ELR (cell line): ENCODE measurements at regions not wholly inside any gene's neighbourhood (a gene's known extent, or its start where the extent isn't known, plus 50 kb on each side); places are given as distances from the start of the nearest gene placed in this dataset.
A peak's percentile ranks its signal among the peaks of the same experiment; 100 is the strongest.

Experiments
- DNase-seq: peaks from one replicate; pipeline ENCODE4 v3.0.0-alpha.2; 2015; ENCODE audit warnings: low read depth

DNA sequence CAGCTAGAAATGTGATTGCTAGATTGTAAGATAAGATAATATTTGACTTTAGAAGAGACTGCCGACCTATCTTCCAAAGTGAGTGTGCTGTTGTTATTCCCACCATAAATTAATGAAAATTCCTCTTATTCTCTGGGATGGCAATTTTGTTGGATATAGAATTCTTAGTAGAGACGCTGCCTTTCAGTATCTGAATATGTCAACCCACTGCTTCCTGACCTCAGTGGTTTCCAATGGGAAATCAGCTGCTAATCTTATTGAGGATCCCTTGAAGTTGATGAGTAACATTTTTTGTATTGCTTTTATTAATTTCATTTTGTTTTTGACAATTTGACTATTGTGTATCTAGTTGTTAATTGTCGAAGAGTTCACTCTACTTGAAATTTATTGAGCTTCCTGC, 313.0 kb downstream of the BMP2 start:
- no peak for DNase-seq

DNA sequence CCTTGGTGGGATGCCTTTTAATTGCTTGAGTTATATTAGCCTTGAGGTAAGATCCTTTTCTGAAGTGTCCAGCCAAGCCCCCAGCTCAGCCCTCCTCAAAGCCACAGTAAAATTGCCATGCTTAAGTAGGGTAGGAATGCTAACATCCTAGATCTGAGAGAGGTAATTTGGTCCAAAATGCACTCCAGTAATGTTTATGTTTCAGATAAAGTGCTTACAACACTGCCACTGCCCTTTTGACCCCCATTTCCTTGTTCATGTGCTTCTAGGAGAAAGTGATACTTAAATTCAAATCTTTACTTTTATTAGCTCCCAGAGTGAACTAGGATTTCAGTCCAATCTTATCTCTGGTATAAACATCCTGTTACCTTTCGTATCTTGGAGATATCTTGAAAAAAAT, 318.0 kb downstream of the BMP2 start:
- no peak for DNase-seq

DNA sequence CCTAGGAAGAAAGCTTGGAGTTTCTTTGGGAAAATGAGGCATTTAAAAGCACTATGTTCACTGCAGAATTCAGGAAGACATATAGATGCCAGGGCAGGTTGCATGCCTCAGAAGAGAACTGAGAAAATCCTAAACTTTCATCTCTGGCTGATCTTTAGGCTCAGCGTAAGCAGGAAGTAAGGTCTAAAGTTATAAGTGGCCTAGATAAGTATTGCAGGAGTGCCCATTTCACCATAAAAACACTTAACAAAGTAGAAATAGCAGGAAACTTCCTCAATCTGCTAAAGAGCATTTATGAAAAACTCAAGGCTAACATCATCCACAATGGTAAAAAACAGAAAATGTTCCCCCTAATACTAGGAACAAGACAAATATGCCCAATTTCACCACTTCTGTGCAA, 320.3 kb downstream of the BMP2 start:
- DNase-seq = no peak

DNA sequence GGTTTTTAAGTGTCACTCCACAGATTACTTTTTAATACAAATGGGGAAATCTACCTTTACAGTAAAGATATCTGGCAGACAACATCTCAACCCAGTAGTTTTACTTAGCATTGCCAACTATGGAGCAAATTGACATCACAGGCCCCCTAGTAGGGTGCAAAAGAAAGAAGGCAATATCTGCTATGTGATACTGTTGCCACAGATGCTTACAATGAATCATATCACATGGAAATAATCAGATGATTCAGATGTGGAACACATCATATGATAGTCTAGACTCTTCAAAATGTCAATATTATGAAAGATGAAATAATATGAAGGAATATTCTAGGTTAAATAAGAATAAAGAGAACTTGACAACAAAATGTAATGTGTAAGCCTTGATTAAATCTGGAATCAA, 322.5 kb downstream of the BMP2 start:
- no peak for DNase-seq

DNA sequence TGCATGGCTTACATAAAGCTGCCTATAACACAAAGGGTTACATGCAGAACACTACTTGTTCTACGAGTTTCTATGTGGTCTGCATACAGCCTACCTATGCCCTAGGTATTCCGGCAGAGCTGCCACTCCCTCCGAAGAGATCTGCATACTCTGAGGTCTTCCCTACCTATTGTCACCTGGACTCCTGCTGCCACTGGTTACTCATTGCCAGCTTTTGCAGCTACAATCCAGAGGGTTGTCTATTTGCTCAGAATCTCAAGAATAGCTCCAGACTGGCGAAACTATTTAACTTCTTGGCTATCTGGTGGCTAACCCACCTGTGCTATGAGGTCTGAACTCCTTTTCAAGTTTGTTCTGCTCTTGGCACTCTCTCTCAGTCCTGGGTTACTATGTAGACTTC, 323.3 kb downstream of the BMP2 start:
- DNase-seq = no peak

DNA sequence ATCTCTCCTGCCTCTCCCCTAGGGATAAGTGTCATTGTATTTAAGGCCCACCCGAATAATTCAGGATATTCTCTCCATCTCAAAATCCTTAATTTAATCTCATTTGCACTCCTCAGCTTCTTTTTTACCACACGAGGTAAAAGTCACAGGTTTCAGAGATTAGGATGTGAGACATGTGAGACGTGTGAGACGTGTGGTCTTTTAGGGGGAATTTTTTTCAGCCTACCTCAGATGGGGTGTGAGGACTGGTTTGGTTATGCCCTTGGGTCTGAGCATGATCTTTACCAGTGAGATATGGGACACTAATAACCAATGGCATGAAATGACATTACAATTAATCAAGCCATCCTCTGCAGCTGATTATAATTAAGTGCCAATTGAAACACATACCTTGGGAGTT, 324.2 kb downstream of the BMP2 start:
- DNase-seq = no peak

DNA sequence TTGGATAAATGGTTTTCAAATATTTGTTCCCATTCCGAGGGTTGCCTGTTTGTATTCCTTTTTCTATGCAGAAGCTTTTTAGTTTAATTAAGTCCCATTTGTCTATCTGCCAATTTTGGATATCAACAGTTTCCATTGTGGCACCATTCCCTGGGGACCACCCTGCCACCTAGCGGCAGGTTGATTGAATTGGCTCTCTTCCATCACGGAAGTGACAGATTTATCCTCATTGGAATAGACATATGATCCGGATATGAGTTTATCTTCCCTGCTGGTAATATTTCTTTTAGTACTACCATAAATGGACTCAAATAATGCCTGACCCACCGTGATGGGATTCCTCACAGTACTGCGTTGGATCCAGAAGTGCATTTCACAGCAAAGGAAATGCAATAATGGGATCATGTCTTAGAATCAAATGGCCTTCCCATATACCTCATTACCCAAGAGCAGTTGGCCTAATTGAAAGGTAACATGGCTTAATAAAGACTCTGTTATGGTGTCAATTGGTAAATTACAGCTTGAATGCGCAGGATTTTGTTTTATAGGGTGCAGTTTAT, 327.0 kb downstream of the BMP2 start:
- peak; percentile 29 for DNase-seq

DNA sequence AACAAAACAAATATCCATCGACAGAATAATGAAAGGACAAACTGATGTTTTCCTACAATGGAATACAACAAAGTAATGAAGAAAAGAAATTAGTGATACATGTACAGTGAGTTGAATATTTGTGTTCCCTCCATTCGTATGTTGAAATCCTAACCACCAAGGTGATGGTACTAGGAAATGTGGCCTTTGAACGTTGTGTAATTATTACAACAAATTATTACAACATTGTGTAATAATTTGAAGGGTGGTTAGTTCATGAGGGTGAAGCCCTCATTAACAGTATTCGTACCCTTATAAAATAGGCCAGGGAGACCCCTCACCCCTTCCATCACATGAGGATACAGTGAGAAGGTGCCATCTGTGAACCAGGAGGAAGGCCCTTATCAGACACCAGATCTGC, 339.4 kb downstream of the BMP2 start:
- no peak for DNase-seq

DNA sequence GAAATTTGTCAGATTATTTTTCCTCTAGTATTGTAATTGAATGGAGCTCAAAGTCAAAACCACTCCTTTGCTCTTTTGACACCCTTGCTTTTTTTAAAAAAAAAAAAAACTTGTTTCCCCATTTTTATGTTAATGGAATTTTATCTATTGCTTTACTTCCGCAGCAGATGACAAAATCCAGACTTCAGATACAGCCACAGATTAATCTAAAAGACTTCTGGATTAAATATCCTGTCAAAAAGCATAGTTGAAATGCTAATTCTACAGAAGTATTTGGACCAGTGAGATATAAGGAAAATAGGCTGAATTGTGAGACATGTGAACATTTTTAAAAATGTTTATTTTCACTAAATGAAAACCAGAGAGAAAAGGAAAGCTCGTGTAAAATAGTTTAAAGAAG, 341.4 kb downstream of the BMP2 start:
- no peak for DNase-seq

DNA sequence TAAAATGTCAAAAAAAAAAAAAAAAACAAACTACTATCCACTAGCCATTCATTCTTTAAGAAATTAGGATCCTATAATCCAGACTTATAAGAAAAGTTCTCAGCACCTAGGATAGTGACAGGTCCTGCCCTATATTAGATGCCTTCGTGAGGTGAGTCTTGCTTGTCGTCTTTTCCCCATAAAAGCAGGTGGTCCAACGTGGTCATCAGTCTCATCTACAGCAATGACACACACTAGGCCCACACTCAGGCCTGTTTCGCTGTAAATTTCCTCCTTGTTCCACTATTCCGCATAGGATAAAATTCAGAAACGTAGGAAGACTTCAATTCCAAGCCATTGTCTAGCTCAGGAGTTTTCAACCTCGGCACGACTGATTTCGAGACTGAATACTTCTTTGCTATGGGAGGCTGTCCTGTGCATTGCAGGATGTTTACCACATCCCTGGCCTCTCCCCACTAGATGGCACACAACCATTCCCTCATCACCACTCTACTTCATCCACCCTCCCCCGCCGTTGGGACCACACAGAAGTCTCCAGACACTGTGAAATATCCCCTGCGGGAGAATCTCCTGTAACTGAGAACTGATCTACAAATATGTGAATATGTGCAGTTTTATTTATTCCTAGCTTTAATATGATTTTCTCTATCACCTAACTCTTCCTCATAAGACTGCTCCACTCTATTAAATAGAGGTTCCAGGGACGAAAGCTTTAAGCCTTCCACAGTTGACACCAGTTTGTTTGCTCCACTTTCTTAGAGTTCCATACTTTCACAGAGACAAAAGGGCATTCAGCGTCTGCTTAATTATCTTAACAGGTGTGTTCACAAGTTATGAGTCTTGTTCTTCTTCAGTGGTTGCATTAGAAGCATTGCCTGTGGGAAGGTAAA, 346.3 kb downstream of the BMP2 start:
- peak; percentile 12 for DNase-seq

DNA sequence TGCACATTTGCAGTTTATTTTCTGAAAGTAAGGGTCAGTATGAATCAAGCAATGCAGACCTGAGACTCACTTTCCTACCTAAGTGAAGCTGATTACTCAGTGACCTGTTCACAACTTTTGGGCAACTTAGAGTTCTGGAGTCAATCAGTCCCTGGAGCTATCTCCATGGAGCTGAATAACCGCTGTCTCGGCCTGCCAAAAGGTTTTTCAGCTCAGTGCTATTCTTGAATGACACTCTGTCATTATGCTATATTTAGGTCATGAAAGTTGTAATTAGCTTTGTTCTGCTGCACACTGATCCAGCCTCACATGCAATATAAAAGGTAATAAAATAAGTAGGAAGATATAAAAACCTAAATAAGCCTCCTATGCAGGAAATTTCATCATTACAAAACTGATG, 356.0 kb downstream of the BMP2 start:
- no peak for DNase-seq

DNA sequence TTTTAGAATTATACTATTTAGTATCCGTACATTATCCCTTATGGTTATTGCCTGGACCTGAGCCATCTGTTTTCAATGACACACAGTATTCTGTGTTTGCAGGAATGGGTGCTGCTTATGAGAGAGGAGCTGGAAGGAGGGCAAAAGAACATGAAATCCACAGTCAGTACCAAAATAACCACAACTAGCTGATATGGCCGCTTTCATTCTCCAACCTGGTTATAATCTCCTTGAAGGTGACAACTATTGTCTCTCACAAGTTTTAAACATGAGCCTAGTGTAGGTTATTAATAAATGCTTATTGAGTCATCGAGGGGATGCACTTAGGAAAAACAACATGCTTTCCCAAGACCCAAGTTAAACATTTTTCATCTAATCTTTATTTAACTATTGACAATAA, 356.6 kb downstream of the BMP2 start:
- no peak for DNase-seq

DNA sequence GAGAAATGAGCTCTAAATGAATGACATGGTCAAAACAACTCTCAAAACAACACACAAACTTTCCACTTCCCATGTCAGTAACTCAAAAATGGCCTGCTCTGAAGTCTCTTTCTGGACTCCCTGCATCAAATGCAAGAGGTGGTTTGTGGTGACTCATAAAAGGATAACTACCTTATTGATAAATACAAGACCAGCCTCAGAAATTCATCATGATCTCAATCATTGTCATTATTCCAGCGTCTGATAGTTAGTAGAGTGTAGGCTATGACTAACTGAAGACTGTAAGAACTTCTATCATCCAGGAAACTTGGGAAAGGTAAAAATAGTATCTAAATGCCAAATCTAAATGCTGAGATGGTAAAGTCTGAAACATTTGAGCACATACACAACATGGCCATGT, 369.4 kb downstream of the BMP2 start:
- no peak for DNase-seq

DNA sequence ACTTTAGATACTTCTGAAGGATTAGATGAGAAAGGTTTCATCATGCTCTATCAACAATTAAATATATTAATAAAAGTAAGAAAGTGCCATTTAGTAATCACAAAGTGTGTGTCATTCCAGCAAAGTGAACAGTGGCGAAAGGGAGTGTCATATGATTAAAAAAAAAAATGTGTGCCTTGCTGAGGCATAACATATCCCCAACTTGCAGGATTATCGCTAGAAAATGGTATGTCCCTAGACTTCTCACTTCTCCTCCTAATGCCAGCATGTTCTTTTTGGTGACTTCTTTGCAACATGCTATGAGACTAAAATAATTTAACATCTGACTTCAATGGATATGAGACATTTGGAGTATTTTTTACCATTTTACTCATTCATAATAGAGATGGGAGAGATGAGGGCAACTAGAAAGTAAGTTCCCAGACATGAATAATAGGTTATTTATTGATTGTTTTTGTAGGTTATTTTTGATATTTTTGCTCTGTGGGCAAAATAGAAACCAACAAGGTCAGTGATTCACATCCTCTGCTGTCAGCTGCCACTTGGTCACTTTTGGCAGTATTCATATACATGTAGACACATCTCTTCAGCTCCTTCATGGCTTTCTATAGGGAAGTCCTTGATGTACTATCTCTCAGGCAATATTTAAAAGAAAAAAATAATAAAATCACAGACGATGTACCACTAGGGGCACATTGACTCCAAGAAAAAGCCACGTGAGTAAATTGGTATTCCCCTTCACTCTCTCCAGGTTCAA, 370.1 kb downstream of the BMP2 start:
- DNase-seq = no peak

DNA sequence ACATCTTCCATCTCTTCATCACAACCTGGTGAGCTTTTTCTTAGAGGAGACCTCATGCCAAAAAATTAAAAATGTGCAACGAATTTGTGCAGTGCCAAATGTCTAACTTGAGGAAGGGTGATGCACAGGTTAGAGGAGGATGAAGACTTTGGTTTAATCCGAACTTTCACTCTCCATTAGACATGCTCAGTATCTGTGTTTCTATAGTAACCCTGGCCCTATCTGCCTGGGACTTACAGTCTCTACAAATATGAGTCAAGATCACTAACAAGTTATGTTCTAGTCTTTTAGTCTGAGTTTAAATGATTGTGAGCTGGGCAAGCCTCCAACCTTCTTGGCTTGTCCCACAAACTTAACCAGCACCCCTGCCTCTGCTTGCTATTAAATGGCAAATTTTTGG, 377.0 kb downstream of the BMP2 start:
- DNase-seq = no peak

DNA sequence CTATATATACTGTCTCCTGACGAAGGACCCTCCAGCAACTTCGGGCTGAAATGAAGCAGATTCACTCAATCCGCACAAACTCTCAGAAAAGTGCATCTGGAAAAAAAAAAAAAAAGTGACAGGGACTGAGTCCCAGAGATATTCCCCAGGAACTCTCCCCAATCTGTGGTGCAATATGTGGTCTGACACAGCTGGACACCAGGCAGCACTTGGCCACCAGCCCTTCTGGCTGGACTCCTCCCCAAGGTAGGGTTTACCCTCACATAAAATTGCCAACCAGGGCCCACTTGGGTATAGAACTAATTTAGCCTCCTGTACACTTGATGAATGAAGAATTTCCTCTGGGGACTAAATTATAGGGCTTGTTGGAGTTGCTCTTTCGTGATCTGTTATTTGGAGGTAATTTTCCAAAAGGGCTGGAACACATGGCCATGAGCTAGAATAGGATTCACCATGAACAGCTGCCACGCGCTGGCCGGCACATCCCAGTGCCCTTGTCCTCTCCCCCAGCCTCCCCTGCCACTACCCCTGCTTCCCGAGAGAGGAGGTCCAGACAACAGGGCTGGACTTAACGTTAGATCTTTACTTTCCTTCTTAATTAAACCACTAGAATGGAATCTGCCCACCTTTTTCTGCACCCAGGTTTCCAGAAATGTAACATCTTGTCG, 379.2 kb downstream of the BMP2 start:
- DNase-seq = no peak

DNA sequence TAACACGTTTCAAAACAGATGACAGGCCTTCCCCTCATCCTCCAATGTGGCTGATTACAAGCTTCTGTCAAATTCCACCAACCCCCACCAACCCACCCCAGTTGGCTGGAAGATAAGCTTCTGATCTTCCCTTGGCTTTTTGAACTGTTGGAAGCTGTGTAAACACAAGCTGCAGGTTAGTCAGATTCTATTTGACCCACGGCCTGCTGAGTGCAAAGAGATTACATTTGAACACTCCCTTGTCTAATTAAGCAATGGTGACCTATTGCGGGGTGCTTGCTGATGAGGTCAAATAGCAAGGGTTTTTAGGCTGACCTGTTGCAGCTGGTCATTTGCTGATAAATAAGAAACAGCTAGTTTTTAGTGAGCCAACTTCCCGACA, 379.7 kb downstream of the BMP2 start:
- DNase-seq = no peak

DNA sequence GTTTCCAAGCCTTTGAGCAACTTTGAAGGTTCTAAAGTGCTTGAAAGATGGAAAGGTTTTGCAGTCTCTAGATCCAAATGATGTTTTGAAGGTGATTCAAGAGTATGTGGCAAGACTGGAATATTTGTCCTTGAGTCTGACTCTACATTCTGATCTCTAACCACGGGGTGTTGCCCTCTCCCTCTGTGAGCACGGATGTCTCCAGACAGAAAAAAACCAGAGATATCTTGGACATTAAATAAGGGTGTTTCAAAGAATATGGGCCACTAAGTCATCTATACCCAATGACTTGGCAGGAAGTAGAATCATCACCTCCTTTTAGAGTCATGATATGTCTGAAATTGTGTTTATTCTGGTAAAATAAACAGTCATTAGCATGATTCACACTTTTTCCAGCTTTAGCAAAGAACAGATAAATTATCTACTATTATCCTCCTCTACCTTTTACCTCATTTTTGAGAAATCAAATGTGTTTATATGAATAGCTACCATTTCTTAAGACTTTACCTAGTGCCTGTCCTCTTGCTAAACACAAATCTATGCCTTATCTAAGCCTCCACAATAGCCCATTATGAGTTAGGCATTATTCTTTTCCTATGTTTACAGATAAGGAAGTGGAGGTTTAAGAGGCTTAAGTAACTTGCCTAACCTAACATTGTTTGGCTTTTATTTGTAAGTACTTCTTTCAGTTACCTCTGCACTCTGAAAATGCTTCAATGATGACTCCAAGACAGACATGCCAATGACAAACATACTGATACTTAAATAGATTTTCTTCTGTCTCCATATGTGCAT, 384.4 kb downstream of the BMP2 start:
- no peak for DNase-seq

DNA sequence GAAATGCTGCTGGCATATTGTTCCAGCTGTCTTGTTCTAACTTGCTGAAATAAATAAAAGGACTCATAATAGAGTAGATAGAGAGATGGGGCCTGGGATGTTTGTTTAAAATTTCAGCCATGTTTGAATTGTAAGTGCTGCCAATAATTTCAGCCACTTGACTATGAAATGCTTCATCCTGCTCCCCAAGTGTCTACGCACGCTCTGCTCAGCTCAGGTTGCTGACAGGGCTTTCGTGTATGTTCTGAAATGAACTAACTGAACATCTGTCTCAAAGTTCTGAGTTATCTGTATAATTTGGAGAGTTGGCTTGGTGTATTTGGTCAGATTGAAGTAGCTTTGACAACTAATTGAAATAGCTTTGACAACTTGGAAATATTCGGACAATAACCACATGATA, 387.8 kb downstream of the BMP2 start:
- no peak for DNase-seq

DNA sequence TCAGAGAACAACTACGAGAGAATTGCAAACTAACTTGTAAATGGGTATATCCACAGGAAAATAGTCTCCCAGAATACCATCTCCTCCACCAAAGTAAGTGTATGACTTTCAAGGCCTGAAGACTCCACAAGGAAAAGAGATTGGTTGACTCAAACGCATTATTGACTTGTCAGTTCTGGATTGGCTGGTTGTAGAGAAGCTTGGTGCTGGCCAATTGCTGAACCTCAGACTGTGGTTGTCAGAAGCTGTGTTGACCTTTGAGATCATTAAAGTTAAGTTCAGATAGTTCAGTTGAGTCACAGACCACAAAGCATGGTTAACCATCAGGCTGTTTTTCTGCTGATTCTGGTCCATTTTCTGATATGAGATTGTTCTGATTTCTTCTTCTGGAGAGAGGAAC, 388.3 kb downstream of the BMP2 start:
- DNase-seq = no peak

DNA sequence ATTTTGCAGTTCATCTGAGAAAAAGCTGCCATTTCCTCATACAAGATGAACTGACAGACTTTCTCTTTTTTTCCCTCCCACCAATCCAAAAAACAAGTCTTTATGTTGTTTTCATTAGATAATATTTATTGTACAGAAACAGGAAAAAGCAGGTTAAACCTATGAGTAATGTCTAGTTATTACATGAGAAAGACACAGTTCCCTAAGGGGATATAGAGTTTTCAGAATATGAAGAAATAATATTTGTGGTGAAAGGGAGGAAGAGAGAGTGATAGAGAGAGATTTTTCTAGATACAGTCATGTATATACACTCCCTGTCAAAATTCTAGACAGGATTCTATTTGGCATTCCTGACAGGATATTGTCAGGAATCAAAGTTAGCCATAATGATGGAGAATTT, 392.4 kb downstream of the BMP2 start:
- no peak for DNase-seq

DNA sequence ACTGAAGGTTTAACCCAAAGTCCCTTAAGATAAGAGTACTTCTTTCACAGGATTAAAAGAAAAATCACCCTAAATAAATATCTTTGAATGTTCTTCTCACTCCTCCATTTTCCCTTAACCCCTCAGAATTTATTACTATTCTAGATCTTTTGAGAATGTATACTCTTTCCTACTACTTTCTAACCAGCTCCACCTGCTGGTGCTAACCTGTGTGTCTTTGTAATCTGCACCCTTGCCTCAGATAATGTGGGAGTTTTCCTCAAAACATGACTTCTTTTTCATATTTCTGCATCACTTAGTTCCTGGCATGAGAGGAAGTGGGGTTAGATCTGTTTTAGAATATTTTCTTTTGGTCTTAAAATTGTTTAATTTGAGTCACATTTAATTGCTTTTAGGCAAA, 394.2 kb downstream of the BMP2 start:
- no peak for DNase-seq
